ENCODE measurements at regions not wholly inside any gene's neighbourhood (a gene's known extent, or its start where the extent isn't known, plus 50 kb on each side); places are given as distances from the start of the nearest gene placed in this dataset.
"Not testable (repeated sequence)": the region's sequence is repeated elsewhere in the genome, so short reads cannot be mapped to it uniquely, and the experiment has no call there.

DNA sequence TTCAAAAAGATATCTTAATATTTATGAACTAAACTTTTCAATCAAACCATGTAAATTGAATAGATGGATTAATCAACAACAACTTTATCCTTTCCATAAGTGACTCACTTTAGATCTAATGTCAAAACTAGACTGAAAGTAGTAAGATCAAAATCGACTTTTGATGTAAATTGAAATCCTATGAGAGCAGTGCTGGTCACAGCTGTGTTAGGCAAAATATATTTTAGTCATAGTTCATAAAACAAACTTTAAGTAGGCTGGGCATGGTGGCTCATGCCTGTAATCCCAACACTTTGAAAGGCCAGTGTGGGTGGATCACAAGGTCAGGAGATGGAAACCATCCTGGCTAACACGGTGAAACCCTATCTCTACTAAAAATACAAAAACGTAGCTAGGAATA lies 245.5 kb downstream of the CDY2A start:
- TF ChIP-seq, protein P1, sequence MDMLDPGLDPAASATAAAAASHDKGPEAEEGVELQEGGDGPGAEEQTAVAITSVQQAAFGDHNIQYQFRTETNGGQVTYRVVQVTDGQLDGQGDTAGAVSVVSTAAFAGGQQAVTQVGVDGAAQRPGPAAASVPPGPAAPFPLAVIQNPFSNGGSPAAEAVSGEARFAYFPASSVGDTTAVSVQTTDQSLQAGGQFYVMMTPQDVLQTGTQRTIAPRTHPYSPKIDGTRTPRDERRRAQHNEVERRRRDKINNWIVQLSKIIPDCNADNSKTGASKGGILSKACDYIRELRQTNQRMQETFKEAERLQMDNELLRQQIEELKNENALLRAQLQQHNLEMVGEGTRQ (IDR thresholded peaks at IDR 0.05), result not testable (repeated sequence)
- TF ChIP-seq POLR2A (IDR thresholded peaks at IDR 0.05; ENCODE audit: low read length); RAD21 (conservative IDR thresholded peaks at IDR 0.05 in 1 of 2, IDR thresholded peaks at IDR 0.05 in 1 of 2); MYC (IDR thresholded peaks at IDR 0.05; ENCODE audit: borderline replicate concordance, low read length); CHD2 (IDR thresholded peaks at IDR 0.05; ENCODE audit: low read length, partially characterized antibody); EP300 (IDR thresholded peaks at IDR 0.05); NFE2L2 (conservative IDR thresholded peaks at IDR 0.05; ENCODE audit: low read length); CBX8 (IDR thresholded peaks at IDR 0.05); BHLHE40 (IDR thresholded peaks at IDR 0.05; ENCODE audit: low read depth, low read length); CTCF (IDR thresholded peaks at IDR 0.05); CEBPB (IDR thresholded peaks at IDR 0.05); ZC3H11A (IDR thresholded peaks at IDR 0.05); HEYL (CRISPR knock-in tag; IDR thresholded peaks at IDR 0.05): not testable (repeated sequence)
- TF ChIP-seq, protein P2, sequence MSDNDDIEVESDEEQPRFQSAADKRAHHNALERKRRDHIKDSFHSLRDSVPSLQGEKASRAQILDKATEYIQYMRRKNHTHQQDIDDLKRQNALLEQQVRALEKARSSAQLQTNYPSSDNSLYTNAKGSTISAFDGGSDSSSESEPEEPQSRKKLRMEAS (IDR thresholded peaks at IDR 0.05), result not testable (repeated sequence)
